NCI-H1417 (cell line): ENCODE measurements at regions not wholly inside any gene's neighbourhood (a gene's known extent, or its start where the extent isn't known, plus 50 kb on each side); places are given as distances from the start of the nearest gene placed in this dataset.
A peak's percentile ranks its signal among the peaks of the same experiment; 100 is the strongest.

Source experiments
- DNase-seq, 3 experiments: peaks; one replicate each; lab custom pipeline; 2025; lab: John Stamatoyannopoulos, UW

DNA sequence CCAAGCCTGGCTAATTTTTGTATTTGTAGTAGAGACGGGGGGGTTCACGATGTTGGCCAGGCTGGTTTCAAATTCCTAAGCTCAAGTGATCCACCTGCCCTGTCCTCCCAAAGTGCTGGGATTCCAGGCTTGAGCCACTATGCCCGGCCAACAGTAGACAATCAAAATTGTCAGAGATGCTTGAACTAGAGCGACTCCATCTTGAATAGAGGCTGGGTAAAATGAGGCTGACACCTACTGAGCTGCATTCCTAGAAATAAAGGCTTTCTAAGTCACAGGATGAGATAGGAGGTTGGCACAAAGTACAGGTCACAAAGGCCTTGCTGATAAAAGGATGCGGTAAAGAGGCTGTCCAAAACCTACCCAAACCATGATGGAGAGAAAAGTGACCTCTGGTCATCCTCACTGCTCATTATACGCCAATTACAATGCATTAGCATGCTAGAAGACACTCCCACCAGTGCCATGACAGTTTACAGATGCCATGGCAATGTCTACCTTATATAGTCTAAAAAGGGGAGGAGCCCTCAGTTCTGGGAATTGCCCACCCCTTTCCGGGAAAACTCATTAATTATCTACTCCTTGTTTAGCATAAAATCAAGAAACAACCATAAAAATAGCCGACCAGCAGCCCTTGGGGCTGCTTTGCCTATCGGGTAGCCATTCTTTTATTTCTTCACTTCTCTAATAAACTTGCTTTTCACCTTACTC is 134.5 kb downstream of the BAMBI start:
- DNase-seq, result no peak

DNA sequence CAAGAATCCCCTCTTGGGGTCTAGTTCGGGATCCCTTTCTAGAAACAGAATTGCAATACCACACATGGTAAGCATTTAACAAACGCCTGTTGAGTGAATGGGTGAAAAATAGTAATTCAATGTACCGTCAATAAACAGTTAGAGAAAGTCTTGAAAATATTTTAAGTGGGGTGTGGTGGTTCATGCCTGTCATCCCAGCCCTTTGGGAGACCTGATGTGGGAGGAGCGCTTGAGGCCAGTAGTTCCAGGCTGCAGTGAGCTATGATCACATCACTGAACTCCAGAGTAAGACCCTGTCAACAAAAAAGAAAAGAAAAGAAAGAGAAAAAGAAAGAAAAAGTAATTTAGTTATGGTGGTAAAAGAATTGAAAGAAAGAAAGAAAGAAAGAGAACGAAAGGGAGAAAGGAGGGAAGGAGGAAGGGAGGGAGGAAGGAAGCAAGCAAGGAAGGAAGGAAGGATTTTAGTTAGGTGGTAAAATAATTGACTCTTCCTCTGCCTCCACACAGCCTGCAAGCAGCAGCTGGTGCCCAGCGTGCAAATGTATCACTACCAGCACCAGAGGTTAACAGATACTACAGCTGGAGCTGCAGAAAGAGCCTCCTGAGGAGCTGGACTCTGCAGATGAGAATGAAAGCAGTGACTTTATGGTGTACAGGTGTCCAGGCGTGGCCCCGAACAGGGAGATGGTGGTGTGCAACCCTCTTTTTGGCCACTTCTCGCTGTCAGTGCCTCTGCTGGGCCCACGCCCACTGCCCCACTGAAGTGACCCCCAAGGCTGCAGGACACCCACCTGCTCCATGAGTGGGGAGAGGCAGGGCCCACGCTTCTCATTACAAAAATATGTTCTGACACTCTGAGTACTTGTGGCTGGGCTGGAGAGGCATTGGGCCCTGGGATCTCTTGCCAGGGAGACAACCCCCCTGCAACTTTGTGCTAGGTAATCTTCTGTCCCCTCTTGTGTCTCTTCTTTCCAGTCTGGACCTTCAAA is 135.4 kb downstream of the BAMBI start:
- no peak for DNase-seq

DNA sequence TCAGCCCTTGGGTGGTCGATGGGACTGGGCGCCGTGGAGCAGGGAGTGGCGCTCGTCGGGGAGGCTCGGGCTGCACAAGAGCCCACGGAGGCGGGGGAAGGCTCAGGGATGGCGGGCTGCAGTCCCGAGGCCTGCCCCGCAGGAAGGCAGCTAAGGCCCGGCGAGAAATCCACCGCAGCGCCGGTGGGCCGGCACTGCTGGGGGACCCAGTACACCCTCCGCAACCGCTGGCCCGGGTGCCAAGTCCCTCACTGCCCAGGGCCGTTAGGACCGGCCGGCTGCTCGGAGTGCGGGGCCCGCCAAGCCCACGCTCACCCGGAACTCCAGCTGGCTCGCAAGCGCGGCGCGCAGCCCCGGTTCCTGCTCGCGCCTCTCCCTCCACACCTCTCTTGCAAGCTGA is 138.4 kb downstream of the BAMBI start:
- DNase-seq, result no peak

DNA sequence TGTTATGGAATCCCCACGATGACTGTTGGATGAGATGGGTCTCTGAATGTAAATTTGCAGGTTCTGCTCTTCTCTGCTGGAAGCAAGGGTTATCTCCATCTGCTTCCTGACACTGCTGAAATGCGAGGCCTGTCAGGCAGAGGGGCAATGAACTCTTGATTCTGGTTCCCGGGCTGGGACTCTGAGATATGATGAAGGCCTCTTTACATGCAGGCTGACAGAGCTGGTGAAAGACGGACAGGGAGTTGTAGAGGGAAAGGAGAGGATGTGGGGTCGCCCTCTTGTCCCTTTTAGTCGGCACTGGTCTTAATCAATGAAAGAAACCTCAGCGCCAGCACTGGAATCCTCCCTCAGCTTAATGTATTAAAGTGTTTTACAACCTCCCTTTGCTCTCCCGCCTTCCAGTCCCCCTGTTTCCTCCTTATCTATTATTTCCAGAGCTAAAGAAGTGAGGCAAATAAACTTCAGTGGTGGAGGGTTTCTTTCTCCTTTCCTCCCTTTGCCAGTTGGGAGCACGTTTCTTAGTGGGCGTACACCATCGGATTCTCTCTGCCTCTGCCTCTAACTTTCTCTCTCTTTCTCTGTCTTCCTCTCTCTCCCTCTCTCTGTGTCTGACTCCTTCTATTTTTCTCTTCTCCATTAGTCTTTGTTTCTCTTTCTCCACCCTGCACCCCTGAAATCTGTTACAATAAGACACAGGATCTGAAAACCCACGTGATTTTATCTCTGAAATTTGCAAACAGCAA is 145.6 kb downstream of the BAMBI start:
- no peak for DNase-seq

DNA sequence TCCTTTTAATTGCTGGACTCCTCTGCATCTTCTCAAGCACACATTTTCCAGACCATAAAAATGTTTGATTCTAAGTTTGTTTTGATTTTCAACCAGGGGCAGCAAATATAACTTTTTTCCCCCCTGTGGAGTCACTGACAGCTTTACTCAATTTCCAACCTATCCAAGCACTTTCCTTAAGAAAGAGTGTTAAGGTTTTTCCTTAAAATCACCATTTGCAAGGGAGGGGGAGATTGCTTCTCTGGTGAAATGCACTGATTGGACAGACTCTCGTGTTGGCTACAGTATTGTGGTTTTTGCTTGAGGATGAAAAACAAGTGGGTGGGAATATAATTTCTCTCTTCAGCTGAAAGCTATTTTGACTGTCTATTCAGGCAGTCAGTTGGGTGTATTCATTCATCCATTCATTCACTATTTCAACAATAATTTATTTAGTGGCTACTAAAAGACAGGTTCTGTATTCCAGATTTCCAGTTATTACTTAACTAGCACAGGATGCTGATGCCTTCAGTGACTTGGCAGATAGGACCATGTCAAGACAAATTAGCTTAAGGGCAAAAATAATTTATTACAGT is 146.3 kb downstream of the BAMBI start:
- DNase-seq, result no peak

DNA sequence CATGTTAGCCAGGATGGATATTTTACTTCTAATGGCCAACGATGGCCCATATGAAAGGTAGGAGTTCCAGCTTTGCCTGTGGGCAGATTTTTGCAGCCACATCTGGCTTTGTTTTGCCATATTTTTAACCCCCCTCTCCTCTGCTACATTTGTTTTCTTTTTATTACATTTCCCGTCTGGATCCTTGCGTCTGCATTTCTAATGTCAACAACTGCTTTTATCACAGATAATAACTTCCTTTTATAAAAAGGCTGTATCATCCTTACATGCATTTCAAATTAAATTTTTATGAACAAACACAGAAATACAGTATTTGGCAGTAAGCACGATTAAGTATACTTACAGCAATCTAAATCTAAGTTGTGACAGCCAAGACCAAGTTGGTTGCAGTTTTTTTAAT is 156.0 kb downstream of the BAMBI start:
- no peak for DNase-seq

DNA sequence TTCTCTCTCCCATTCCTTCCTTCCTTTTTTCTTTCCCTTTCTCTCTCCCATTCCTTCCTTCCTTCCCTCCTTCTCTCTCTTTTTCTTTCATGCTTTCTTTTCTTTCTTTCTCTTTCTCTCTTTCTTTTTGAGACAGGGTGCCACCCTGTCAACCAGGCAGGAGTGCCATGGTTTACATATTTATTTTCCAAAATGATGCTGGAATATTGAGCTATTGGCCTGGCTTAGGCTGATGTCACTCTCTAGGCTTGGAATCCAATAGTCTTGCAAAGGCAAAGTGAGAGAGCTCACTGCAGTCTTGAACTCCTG is 159.1 kb downstream of the BAMBI start:
- no peak for DNase-seq

DNA sequence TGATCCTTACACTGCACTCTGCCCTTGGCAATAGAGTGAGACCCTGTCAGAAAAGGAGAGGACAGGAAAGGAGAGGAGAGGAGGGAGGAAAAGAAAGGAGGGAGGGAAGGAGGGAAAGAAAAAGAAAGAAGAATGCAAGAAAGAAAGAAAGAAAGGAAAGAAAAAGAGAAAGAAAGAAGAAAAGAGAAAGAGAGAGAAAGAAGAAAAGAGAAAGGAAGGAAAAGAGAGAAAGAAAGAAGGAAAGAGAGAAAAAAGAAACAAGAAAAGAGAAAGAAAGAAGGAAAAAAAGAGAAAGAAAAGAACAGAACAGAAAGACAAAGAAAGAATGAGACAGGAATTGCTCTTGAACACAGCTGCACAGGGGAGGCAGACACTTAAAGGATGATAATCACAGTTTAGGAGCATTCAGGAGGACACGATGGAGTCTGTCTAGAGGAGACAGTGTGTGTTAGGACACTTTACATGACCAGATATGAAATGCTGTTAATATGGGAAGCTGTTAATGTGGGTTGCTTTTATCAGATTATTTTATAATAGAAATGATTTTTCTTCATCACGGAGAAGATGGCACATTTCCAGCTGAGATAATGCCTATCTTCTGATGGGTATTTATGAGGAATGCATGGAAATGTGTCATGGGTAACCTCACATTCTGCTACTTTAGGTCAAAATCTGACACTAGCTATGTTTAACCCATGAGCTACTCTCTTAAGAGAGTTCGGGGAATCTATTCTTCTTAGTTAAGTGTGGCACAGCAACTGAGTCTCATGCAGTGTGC is 160.5 kb downstream of the BAMBI start:
- DNase-seq, result no peak

DNA sequence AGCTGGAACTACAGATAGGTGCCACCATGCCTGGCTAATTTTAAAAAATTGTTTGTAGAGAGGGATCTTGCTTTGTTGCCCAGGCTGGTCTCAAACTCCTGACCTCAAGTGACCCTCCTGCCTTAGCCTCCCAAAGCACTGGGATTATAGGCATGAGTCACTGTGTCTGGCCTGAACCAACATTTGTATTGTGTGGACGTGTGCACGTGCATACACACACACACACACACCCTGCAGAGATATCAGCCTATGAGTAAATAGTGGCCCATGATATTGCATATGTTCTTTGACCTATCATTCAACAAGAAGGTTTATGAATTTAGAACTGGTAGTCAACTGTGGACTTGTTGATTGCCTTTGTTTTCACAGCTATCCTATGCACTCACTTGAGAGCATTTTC is 161.6 kb downstream of the BAMBI start:
- no peak for DNase-seq

DNA sequence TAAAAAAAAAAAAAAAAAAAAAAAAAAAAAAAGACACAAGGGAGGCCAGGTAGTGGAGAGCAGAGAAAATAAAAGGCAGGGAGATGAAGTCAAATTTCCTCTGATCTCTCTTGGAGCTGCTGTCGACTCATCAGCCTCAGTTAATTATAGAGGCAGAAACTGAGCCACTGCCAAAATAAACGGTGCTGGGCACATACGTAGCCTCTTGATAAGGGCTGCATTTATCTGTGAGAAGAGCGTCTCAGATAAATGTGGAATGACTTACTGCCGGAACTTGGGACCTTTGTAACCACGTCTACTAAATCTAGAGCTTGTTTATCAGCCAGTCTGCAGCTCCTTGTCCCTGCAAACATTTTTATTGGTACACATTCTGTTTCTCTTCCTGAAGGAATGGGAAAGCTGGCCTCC is 162.3 kb downstream of the BAMBI start:
- DNase-seq, result peak in 2 of 3 experiments; percentile 19 to 67

DNA sequence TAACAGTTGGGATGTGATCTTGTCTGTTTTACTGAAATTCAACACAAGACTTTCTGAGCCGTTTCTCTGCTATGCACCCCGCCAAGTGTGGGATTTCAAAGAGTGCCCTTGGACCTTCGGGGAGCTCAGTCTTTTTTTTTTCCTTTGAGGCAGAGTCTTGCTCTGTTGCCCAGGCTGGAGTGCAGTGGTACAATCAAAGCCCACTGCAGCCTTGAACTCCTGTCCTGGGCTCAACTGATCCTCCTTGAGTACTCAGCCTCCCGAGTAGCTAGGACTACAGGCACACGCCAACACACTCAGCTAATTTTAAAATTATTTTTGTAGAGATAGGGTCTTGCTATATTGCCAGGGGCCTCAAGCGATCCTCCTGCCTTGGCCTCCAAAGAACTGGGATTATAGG is 162.9 kb downstream of the BAMBI start:
- DNase-seq, result no peak

DNA sequence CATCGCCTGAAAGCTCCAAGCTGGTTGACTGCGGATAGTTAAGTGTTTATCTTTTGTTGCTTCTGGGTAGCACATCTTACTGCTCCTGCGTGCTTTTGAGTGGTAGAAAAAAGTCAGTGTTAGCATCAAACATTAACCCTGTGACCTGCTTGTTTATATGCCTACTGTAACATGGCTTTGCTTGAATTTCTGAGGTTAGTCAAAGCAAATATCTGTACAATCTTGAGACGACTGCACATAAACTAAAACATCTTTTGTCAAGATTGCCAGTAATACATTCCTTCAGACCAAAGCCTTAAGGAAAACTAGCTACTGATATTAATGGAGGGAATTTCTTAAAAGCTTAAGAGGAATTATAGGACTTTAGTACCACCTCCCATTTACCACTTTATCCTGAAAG is 163.7 kb downstream of the BAMBI start:
- no peak for DNase-seq

DNA sequence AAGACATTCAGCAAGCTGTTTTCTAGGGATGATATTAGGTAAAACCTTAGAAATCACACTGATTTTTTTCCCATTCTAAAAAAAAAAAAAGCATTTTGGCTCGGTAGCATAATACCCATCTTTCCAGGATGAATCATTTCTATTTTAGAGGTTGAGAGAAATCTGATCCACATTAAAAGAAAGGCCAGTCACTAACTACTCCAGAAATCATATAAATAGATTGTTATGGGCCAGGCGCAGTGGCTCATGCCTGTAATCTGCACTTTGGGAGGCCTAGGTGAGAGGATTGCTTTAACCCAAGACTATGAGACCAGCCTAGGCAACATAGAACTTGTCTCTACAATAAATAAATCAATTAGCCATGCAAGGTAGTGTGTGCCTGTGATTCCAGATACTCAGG is 164.3 kb downstream of the BAMBI start:
- DNase-seq, result no peak

DNA sequence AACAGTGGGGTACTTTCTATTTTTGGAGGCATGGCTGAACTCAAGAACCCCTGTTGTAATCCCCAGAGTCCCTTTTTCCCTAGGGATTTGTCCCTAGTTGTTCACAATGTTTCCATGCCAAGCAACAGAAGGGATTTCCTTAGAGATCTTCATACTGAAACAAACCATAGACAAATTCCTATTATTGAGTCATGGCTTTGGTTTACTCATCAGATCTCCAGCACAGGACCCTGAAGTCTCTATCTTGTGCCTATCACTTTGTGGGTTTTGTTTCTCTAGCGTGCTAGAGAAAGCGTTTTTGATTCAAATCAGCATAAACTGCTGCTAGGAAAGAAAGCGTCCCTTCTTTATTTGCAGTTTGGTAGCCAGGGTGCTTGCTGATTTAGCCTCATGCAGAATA is 165.0 kb downstream of the BAMBI start:
- no peak for DNase-seq

DNA sequence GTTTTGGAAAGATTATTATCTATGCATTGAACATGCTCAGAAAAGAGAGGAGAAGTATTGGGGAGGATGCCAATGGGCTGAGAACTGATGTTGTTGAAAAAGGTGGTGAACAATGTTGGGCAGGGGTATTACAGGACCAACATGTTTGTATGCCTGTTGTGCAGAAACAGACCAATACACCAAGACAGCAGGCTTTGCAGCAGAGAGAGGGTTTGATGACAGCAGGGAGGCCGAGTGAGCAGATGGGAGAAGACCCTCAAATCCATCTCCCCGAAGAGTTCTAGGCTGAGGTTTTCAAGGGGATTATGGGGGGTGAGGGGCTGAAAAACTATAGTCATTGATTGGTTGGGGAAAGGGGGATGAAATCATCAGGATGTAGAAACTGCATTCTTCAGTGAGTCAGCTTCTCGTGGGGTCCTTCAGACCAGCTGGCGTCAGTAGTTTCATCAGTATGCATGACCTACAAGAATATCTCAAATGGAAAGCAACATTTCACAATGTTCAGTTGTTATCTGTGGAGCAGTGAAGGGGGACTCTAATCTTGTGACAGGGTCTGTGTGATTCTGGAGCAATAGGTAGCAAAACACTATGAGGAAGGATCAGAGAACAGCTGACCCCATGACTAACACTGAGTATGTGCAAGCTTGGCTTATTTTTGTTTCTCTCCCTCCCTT is 167.8 kb downstream of the BAMBI start:
- DNase-seq, result no peak

DNA sequence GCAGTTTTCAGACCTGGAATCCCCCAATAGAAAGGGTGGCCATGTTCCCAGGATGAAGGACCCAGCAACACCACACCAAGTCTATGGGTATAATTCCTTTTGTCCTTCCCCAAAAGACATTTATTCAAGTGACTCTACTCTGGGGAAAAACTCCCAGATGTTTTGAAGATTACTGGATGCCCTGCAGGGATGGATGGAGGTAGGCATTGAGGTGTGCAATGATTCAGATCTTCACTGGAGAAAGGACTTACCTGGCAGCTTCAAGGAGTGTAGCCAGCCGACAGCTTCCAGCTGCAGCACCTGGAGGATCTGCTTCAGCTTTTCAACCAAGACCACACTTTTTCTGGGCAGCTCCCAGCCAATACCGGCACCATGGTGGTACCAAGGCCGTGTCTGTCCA is 172.0 kb downstream of the BAMBI start:
- no peak for DNase-seq

DNA sequence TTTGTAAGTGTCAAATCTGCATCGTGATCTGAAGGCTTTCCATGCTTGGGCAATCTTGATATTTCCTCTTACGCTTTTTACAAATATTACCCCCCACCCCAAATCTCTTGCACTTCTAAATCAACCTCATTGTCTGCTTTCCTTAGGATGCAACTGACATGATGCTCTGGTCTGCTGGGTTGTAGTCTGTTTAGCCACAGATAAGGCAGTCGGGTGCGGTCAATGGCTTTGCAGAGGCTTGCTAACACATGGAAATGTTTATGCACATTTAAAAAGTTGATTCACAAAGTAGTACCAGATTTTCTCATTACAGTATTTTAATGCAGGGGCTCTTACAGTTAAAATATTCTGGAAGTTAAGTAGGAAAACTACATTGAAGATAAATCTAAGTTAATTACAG is 172.5 kb downstream of the BAMBI start:
- DNase-seq, result no peak

DNA sequence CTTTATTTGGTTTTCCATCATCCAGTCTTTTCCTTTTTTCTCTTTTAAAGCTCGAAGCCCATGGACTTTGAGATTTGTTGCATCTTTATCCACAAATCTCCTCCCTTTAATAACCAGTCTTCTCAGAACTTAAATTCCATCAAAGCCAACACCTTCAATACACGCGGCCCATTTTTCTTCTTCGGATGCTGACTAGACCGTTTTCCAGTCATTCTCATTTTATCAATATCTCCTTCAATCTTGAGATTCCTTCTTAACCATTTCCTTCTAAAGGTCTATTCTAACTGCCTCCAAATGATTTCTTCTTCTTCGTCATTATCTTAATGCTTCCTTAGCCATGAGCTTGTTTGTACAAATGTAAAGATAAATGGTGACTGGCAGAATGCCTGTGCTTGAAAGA is 173.5 kb downstream of the BAMBI start:
- no peak for DNase-seq

DNA sequence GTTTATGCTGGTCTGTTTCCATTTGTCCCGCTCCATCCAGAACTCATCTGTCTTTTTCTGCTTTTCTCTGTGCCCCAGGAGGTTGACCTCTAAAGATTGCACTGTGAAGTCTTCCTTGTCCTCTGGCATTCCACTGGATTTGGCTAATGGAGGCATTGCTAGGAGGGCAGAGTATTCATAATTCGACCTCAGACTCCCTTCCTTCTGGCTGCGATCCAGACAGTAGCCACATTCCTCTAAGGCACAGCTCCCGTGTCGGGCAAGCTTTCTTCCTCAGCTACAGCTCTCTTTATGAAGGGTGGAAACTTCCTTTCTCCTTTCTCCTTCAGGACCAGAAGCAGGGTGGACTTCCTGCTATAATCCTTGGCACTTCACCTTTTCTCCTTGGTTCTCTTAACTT is 175.9 kb downstream of the BAMBI start:
- no peak for DNase-seq

DNA sequence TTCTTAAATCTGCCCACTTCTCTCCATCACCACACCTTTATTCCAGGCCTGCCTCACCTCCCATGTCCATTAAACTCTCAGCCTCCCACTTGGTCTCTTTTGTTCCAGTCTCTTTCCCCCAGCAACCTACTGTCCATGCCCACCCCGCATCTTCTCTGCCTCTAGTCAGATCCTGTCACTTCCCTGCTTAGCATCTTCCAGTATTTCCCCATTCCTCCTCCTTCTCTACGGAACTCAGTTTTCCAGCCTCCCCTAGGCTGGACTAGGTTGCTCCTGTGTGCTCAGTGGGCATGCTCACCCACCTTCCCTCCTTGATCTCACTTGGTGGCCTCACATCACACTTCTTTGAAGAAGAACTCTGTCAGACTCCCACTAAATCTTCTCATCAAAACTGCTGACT is 179.8 kb downstream of the BAMBI start:
- DNase-seq, result no peak

DNA sequence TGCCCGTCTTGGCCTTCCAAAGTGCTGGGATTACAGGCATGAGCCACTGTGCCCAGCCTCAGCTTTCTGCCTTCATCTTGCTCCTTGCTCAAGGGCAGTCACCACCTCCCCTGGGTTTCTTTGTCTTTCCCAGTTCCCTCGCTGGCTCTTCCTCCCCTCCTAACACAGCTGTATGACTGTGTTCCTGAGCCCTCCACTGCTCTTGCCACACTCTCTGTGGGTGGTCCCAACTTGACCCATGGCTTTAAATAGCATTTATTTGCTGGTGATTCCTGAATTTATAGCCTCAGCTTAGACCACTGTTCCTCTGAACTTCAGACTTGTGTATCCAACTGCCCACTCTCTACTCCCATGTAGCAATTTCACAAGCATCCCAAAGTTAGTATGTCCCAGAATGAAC is 181.3 kb downstream of the BAMBI start:
- no peak for DNase-seq
